ENCODE measurements at regions not wholly inside any gene's neighbourhood (a gene's known extent, or its start where the extent isn't known, plus 50 kb on each side); places are given as distances from the start of the nearest gene placed in this dataset.

DNA sequence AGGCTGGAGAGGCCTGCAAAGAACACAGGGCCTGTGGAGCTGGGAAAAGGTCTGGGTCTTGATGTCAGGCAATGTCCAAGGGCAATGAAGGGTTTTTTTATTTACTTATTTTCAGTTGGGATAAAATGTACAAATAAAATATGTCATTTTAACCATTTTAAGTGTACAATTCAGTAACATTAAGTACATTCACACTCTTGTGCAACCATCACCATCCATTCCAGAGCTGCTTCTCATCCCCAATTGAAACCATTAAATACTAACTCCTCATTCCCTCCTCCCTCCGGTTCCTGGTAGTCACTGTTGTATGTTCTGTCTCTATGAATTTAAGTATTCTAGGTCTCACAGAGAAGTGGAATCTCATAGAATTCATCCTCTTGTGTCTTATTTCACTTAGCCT lies 444.7 kb downstream of the HS3ST3B1 start:
- Histone ChIP-seq H3K4me1 (no peaks in the 10 kb centered on the region), H3K27me3 (no peaks in the 10 kb centered on the region), H3K36me3 (no peaks in the 10 kb centered on the region), H3K4me3 (no peak overlapping the region), H3K9me3 (no peaks in the 10 kb centered on the region), H3K9ac (ENCODE audit: low read depth in 2 of 2, low read length in 2 of 2) (no peak overlapping the region), H3K27ac (no peak overlapping the region)
- no peak for DNase-seq
- TF ChIP-seq, protein P1, sequence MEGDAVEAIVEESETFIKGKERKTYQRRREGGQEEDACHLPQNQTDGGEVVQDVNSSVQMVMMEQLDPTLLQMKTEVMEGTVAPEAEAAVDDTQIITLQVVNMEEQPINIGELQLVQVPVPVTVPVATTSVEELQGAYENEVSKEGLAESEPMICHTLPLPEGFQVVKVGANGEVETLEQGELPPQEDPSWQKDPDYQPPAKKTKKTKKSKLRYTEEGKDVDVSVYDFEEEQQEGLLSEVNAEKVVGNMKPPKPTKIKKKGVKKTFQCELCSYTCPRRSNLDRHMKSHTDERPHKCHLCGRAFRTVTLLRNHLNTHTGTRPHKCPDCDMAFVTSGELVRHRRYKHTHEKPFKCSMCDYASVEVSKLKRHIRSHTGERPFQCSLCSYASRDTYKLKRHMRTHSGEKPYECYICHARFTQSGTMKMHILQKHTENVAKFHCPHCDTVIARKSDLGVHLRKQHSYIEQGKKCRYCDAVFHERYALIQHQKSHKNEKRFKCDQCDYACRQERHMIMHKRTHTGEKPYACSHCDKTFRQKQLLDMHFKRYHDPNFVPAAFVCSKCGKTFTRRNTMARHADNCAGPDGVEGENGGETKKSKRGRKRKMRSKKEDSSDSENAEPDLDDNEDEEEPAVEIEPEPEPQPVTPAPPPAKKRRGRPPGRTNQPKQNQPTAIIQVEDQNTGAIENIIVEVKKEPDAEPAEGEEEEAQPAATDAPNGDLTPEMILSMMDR (IDR thresholded peaks at IDR 0.05): no peak
- intact Hi-C loops (cut with DNase I): no loop called here

DNA sequence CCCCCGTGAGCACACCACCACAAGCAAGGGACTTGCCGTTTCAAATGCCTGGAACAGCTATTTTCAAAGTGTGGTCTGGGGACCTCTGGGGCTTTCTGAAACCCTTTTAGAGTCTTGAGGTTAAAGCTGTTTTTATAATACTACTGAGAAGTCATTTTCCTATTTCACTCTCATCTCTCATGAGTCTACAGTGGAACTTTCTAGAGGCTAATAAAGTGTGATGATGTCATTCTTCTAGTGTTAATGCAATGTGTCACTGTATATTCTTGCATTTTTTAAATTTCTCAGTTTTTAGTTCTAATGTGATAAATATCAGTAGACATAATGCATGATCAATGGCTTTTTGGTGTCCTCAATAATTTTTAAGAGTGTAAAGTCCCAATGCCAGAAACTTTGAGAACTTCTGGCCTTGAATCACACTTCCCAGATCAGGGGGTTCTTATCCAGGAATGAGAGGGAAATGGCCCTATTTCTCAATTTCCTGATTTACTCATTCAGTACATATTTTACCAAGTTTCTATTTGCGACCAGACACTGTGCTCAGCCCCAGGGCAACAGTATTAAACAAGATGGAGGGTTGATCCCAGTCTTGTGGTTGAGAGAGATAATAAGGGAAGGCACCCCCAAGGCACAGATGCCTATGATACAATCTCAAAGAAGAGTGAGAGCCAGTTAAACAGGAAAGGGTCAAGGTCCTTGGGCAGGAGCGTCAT lies 444.0 kb downstream of the HS3ST3B1 start:
- Histone ChIP-seq H3K4me3 (no peak overlapping the region), H3K9ac (ENCODE audit: low read depth in 2 of 2, low read length in 2 of 2) (no peak overlapping the region), H3K9me3 (no peaks in the 10 kb centered on the region), H3K27ac (no peak overlapping the region), H3K36me3 (no peaks in the 10 kb centered on the region), H3K4me1 (no peaks in the 10 kb centered on the region), H3K27me3 (no peaks in the 10 kb centered on the region)
- TF ChIP-seq, protein P1 (IDR thresholded peaks at IDR 0.05): no peak
- intact Hi-C loops (cut with DNase I): no loop called here
- DNase-seq: no peak

DNA sequence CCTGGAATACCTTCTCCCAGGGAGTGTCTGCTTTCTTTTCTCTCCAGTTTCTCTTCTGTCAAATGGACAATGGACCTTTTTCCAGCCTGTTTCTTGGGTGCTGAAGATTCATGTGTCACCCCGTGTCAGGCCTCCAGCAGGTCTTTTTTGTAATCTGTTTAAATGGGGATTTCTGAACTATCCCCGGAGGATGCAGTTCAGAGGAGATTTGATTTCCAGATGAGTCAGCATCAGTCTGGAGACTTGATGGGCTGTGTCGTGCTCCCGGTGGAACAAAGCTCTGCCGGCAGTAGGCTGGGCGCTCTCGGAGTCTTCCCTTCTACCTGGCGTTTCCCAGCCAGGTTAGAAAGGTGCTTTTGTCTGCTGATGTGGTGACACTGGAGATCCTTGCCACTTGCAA lies 440.6 kb downstream of the HS3ST3B1 start:
- H3K27me3 ChIP-seq: no peaks in the 10 kb centered on the region
- no peak for DNase-seq
- TF ChIP-seq, protein P1 (IDR thresholded peaks at IDR 0.05): no peak
- intact Hi-C loops (cut with DNase I): no loop called here
- no peaks in the 10 kb centered on the region for H3K36me3 ChIP-seq
- no peaks in the 10 kb centered on the region for H3K4me1 ChIP-seq
- no peak overlapping the region for H3K9ac ChIP-seq (ENCODE audit: low read depth in 2 of 2, low read length in 2 of 2)
- no peak overlapping the region for H3K4me3 ChIP-seq
- H3K9me3 ChIP-seq: no peaks in the 10 kb centered on the region
- H3K27ac ChIP-seq: no peak overlapping the region

DNA sequence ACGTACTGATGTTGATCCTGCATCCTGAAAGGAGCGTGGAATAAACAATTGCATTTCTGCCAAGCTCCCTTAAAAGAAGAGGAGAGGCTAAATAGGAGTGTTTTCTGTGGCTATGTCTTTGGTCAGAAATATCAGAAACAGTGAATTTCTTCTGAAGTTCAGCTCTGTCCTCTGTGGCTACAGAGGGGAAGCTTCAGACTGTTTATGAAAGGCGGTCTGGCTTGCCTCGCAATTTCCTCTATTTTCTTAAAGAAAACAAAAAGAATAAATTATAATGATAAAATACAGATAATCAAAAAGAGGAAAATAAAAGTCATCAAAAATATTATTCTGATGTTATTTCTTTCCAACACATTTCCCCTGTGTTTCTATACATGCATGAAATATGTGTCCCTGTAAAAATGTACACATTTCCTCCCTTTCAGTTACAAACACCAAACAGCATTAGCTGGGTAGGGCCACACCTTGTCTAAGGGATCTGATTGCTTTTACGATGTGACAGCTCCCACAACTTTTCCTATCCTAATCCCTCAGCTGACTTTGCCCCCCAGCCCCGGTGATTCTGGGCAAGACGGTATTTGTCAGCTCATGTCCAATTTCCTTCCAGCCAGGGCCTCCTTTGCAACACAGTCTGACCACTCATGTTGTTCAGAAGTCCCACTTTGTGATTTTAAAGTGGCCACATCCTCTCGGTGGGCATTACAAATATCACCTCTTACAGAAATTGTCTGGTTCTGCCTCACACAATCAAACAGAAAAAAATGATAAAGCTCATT lies 439.0 kb downstream of the HS3ST3B1 start:
- H3K9ac ChIP-seq (ENCODE audit: low read depth in 2 of 2, low read length in 2 of 2): no peak overlapping the region
- H3K4me1 ChIP-seq: no peaks in the 10 kb centered on the region
- no peaks in the 10 kb centered on the region for H3K36me3 ChIP-seq
- H3K27me3 ChIP-seq: no peaks in the 10 kb centered on the region
- no peak overlapping the region for H3K27ac ChIP-seq
- H3K9me3 ChIP-seq: no peaks in the 10 kb centered on the region
- intact Hi-C loops (cut with DNase I): no loop called here
- no peak for DNase-seq
- TF ChIP-seq, protein P1 (IDR thresholded peaks at IDR 0.05): no peak
- no peak overlapping the region for H3K4me3 ChIP-seq

DNA sequence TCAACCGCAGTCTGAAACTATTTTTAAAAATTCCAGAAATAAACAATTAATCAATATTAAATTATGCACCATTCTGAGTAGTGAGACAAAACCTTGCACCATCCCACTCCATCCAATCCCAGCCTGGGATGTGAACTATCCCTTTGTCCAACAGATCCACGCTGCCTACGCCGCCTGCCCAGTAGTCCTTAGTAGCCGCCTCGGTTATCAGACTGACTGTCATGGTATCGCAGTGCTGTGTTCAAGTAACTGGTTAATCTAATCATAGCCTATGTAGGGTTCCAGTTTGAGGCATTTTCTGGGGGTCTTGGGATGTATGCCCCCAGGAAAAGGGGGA lies 437.7 kb downstream of the HS3ST3B1 start:
- no peak overlapping the region for H3K9ac ChIP-seq (ENCODE audit: low read depth in 2 of 2, low read length in 2 of 2)
- H3K9me3 ChIP-seq: no peaks in the 10 kb centered on the region
- no peak overlapping the region for H3K27ac ChIP-seq
- no peaks in the 10 kb centered on the region for H3K27me3 ChIP-seq
- no peaks in the 10 kb centered on the region for H3K4me1 ChIP-seq
- no peak overlapping the region for H3K4me3 ChIP-seq
- H3K36me3 ChIP-seq: no peaks in the 10 kb centered on the region
- intact Hi-C loops (cut with DNase I): no loop called here
- DNase-seq: no peak
- TF ChIP-seq, protein P1 (IDR thresholded peaks at IDR 0.05): no peak

Measured in colonic mucosa (tissue), 4 donors.